ENCODE measurements at regions not wholly inside any gene's neighbourhood (a gene's known extent, or its start where the extent isn't known, plus 50 kb on each side); places are given as distances from the start of the nearest gene placed in this dataset.

DNA sequence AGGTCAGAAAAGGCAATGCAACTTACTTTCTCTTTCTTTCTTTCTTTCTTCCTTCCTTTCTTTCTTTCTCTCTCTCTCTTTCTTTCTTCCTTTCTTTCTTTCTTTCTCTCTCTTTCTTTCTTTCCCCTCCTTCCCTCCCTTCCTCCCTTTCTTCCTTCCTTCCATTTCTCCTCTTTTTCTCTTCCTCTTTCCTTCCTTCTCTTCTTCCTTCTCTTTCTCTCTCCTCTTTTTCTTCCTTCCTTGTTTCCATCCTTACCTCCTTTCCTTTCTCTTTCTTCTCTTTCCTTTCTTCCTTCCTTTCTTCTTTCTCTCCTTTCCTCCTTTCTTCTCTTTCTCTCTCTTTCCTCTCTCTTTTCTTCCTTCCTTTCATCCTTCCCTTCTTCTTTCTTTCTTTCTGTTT is 819.8 kb upstream of the SOX9 start:
- ATAC-seq (ENCODE audit: low FRiP score), result no peak
- Histone ChIP-seq H3K27me3 (ENCODE audit: control insufficient read depth in 1 of 2, insufficient read depth in 2 of 2, low read length in 1 of 2) (no peaks in the 10 kb centered on the region), H3K4me3 (ENCODE audit: low read length in 2 of 2) (no peak overlapping the region), H3K36me3 (ENCODE audit: control insufficient read depth in 1 of 2, insufficient read depth in 2 of 2, low read length in 1 of 2) (no peaks in the 10 kb centered on the region), H3K9me3 (ENCODE audit: control insufficient read depth, low read length) (no peaks in the 10 kb centered on the region), H3K27ac (ENCODE audit: low read depth in 1 of 2, low read length in 2 of 2) (no peak overlapping the region), H3K4me1 (ENCODE audit: control insufficient read depth in 1 of 2, insufficient read depth in 2 of 2, low read length in 2 of 2) (no peaks in the 10 kb centered on the region)
- DNase-seq, result no peak
- intact Hi-C loops (cut with DNase I), result no loop called here

- 82 to 86% methylated on average over 9 of the region's 9 CpGs for WGBS, 2 donors
- Histone ChIP-seq H3K9me3 (ENCODE audit: control insufficient read depth, low read length) (no peaks in the 10 kb centered on the region), H3K36me3 (ENCODE audit: control insufficient read depth in 1 of 2, insufficient read depth in 2 of 2, low read length in 1 of 2) (no peaks in the 10 kb centered on the region), H3K4me3 (ENCODE audit: low read length in 2 of 2) (no peak overlapping the region), H3K27me3 (ENCODE audit: control insufficient read depth in 1 of 2, insufficient read depth in 2 of 2, low read length in 1 of 2) (no peaks in the 10 kb centered on the region), H3K4me1 (ENCODE audit: control insufficient read depth in 1 of 2, insufficient read depth in 2 of 2, low read length in 2 of 2) (no peaks in the 10 kb centered on the region), H3K27ac (ENCODE audit: low read depth in 1 of 2, low read length in 2 of 2) (no peak overlapping the region)
- ATAC-seq (ENCODE audit: low FRiP score), result no peak
- no peak for DNase-seq
- intact Hi-C loops (cut with DNase I), result no loop called here
Observed at GRCh38 chr17:71302721-71303549, 817.9 kb upstream of the SOX9 start.

DNA sequence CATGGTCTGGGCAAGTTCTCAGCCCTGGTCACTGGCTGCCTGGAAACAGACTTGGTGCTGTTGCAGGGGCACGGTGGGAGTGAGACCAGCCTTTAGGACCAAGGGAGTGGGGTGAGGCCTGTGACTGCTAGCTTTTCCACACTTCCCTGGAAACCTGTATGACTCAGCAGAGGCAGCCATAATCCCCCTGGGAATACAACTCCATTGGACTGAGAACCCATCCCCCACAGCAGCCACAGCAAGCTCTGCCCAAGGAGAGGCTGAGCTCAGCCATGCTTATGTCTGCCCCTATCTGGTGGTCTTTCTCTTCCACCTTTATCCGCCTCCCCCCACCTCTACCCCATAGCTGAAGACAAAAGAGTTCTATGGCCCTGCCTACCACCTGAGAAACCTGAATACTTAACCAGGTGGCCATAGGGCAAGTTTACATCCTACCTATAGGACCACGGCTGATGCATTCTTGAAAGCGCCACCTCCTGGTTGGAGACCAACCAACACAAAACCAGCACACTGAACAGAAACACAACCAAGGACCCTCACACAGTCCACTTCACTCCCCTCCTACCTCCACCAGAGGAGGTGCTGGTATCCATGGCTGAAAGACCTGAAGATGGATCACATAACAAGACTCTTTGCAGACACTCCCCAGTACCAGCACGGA is 816.2 kb upstream of the SOX9 start:
- no peaks in the 10 kb centered on the region for H3K36me3 ChIP-seq (ENCODE audit: control insufficient read depth in 1 of 2, insufficient read depth in 2 of 2, low read length in 1 of 2)
- no peaks in the 10 kb centered on the region for H3K27me3 ChIP-seq (ENCODE audit: control insufficient read depth in 1 of 2, insufficient read depth in 2 of 2, low read length in 1 of 2)
- no peaks in the 10 kb centered on the region for H3K9me3 ChIP-seq (ENCODE audit: control insufficient read depth, low read length)
- WGBS, 2 donors, result 88 to 91% methylated on average over 5 of the region's 5 CpGs
- DNase-seq, result no peak
- no peak for ATAC-seq (ENCODE audit: low FRiP score)
- H3K4me3 ChIP-seq (ENCODE audit: low read length in 2 of 2), result no peak overlapping the region
- intact Hi-C loops (cut with DNase I), result no loop called here
- no peaks in the 10 kb centered on the region for H3K4me1 ChIP-seq (ENCODE audit: control insufficient read depth in 1 of 2, insufficient read depth in 2 of 2, low read length in 2 of 2)
- H3K27ac ChIP-seq (ENCODE audit: low read depth in 1 of 2, low read length in 2 of 2), result no peak overlapping the region

GRCh38 chr17:71313866-71314265 is 807.0 kb upstream of the SOX9 start:
- DNase-seq, result no peak
- H3K27ac ChIP-seq (ENCODE audit: low read depth in 1 of 2, low read length in 2 of 2), result no peak overlapping the region
- no peaks in the 10 kb centered on the region for H3K4me1 ChIP-seq (ENCODE audit: control insufficient read depth in 1 of 2, insufficient read depth in 2 of 2, low read length in 2 of 2)
- intact Hi-C loops (cut with DNase I), result no loop called here
- ATAC-seq (ENCODE audit: low FRiP score), result no peak
- H3K27me3 ChIP-seq (ENCODE audit: control insufficient read depth in 1 of 2, insufficient read depth in 2 of 2, low read length in 1 of 2), result no peaks in the 10 kb centered on the region
- no peaks in the 10 kb centered on the region for H3K36me3 ChIP-seq (ENCODE audit: control insufficient read depth in 1 of 2, insufficient read depth in 2 of 2, low read length in 1 of 2)
- WGBS, 2 donors, result 8 to 12% methylated on average over 3 of the region's 3 CpGs
- no peaks in the 10 kb centered on the region for H3K9me3 ChIP-seq (ENCODE audit: control insufficient read depth, low read length)
- no peak overlapping the region for H3K4me3 ChIP-seq (ENCODE audit: low read length in 2 of 2)

- Histone ChIP-seq H3K27me3 (ENCODE audit: control insufficient read depth in 1 of 2, insufficient read depth in 2 of 2, low read length in 1 of 2) (no peaks in the 10 kb centered on the region), H3K27ac (ENCODE audit: low read depth in 1 of 2, low read length in 2 of 2) (no peak overlapping the region), H3K9me3 (ENCODE audit: control insufficient read depth, low read length) (no peaks in the 10 kb centered on the region), H3K4me3 (ENCODE audit: low read length in 2 of 2) (no peak overlapping the region), H3K36me3 (ENCODE audit: control insufficient read depth in 1 of 2, insufficient read depth in 2 of 2, low read length in 1 of 2) (no peaks in the 10 kb centered on the region), H3K4me1 (ENCODE audit: control insufficient read depth in 1 of 2, insufficient read depth in 2 of 2, low read length in 2 of 2) (no peaks in the 10 kb centered on the region)
- WGBS, 2 donors, result 47 to 62% methylated on average over 3 of the region's 3 CpGs
- ATAC-seq (ENCODE audit: low FRiP score) (no peak), DNase-seq (no peak)
- intact Hi-C loops (cut with DNase I), result no loop called here
Observed at GRCh38 chr17:71315568-71315967, 805.3 kb upstream of the SOX9 start.

DNA sequence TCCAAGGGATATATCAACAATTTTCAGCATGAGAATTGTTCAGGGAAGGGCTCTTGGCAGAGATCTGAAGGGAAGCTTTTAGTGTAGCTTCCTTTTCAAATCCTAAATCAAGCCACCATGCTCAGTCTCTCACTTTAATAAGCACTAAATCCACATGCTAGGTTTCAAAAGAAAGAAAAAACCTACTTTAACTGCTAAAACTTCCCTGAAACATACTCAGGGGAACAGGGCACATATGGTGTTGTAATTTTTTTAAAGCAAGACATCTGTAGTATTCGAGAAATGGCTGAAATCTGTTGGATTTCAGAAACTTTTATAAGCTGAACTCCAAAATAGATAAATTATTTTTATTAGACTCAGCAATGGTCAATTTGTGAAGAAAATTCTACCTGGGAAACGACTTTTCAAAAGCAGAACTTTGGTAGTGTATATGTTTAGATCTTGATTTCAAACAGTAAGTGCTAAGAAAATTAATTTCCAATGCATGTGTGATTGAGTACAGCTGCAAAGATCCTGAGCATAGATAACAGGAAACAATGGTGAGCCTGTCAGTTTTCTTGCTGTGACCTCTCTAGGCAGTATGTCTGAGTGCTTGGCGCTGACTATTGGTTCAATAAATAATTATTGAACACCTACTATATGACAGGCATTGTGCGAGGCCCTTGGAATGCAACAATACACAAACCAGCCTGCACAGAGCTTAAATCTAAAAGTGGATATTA is 804.5 kb upstream of the SOX9 start:
- intact Hi-C loops (cut with DNase I), result no loop called here
- Histone ChIP-seq H3K9me3 (ENCODE audit: control insufficient read depth, low read length) (no peaks in the 10 kb centered on the region), H3K4me3 (ENCODE audit: low read length in 2 of 2) (no peak overlapping the region), H3K4me1 (ENCODE audit: control insufficient read depth in 1 of 2, insufficient read depth in 2 of 2, low read length in 2 of 2) (no peaks in the 10 kb centered on the region), H3K27ac (ENCODE audit: low read depth in 1 of 2, low read length in 2 of 2) (no peak overlapping the region), H3K27me3 (ENCODE audit: control insufficient read depth in 1 of 2, insufficient read depth in 2 of 2, low read length in 1 of 2) (no peaks in the 10 kb centered on the region), H3K36me3 (ENCODE audit: control insufficient read depth in 1 of 2, insufficient read depth in 2 of 2, low read length in 1 of 2) (no peaks in the 10 kb centered on the region)
- WGBS, 2 donors, result 45 to 56% methylated on average over 4 of the region's 4 CpGs
- ATAC-seq (ENCODE audit: low FRiP score), result no peak
- DNase-seq, result no peak

DNA sequence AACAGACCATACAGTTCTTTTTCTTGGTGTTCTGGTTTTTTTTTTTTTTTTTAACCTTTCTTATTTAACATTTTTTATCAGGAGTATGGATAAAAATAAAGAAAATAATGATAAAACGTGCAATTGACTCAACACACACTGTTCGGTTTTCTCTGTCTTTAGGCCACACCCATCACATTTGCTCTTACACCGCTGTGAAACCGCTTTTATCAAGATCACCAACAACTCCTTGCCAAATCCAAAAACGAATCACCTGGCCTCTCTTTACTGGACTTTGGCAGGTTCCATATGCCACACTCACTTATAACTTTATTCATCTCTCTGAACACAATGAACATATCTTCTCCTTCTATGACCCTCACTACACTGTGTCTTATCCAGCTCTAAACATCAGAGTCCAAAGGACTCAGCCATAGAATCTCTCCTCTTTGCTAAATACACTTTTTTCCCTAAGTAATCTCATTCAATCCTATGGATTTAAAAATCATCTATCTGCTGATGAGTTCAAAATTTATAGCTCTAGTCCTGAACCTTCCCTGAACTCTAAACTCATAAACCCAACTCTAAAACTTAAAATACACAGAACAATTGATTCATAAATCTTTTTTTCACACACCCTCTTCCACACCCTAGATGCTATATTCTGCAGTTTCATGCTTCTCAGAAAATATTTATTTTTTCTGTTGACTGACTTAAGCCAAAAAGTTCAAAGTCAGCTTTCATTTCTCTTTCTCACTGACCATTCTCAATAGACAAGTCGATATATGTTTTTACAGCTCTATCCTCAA is 800.6 kb upstream of the SOX9 start:
- no peaks in the 10 kb centered on the region for H3K4me1 ChIP-seq (ENCODE audit: control insufficient read depth in 1 of 2, insufficient read depth in 2 of 2, low read length in 2 of 2)
- no peaks in the 10 kb centered on the region for H3K27me3 ChIP-seq (ENCODE audit: control insufficient read depth in 1 of 2, insufficient read depth in 2 of 2, low read length in 1 of 2)
- H3K36me3 ChIP-seq (ENCODE audit: control insufficient read depth in 1 of 2, insufficient read depth in 2 of 2, low read length in 1 of 2), result no peaks in the 10 kb centered on the region
- DNase-seq, result no peak
- no peaks in the 10 kb centered on the region for H3K9me3 ChIP-seq (ENCODE audit: control insufficient read depth, low read length)
- WGBS, 2 donors, result 73 to 75% methylated on average over 6 of the region's 6 CpGs
- intact Hi-C loops (cut with DNase I), result no loop called here
- ATAC-seq (ENCODE audit: low FRiP score), result no peak
- no peak overlapping the region for H3K4me3 ChIP-seq (ENCODE audit: low read length in 2 of 2)
- no peak overlapping the region for H3K27ac ChIP-seq (ENCODE audit: low read depth in 1 of 2, low read length in 2 of 2)

- Histone ChIP-seq H3K9me3 (ENCODE audit: control insufficient read depth, low read length) (no peaks in the 10 kb centered on the region), H3K27ac (ENCODE audit: low read depth in 1 of 2, low read length in 2 of 2) (no peak overlapping the region), H3K4me1 (ENCODE audit: control insufficient read depth in 1 of 2, insufficient read depth in 2 of 2, low read length in 2 of 2) (no peaks in the 10 kb centered on the region), H3K36me3 (ENCODE audit: control insufficient read depth in 1 of 2, insufficient read depth in 2 of 2, low read length in 1 of 2) (no peaks in the 10 kb centered on the region), H3K4me3 (ENCODE audit: low read length in 2 of 2) (no peak overlapping the region), H3K27me3 (ENCODE audit: control insufficient read depth in 1 of 2, insufficient read depth in 2 of 2, low read length in 1 of 2) (no peaks in the 10 kb centered on the region)
- WGBS, 2 donors, result 50 to 68% methylated on average over 1 of the region's 1 CpG
- DNase-seq (no peak), ATAC-seq (ENCODE audit: low FRiP score) (no peak)
- intact Hi-C loops (cut with DNase I), result no loop called here
Observed at GRCh38 chr17:71325117-71325516, 795.7 kb upstream of the SOX9 start.
